Adrenal gland (tissue), 5 donors: ENCODE measurements at regions not wholly inside any gene's neighbourhood (a gene's known extent, or its start where the extent isn't known, plus 50 kb on each side); places are given as distances from the start of the nearest gene placed in this dataset.

Experiments used
- POLR2A ChIP-seq, 2 donors: fragments of 450-650 bp; IDR thresholded peaks; one replicate each; pipeline ENCODE4 v1.6.1; 2017; ENCODE audit warnings: antibody characterized with exemption in 2 of 2, mild to moderate bottlenecking in 2 of 2, moderate library complexity in 1 of 2
- TF ChIP-seq, protein P1 (sequence below), 6 experiments: fragments of 450-650 bp in 4 of 6; fragments of 200-600 bp in 2 of 6; sonication (generic) in 1 of 6; IDR thresholded peaks; 1 replicate in 5 of 6; 2 replicates in 1 of 6; pipeline versions ENCODE4 v1.5.1 to v1.8.0; 2016 to 2021; ENCODE audit warnings: antibody characterized with exemption in 6 of 6, mild to moderate bottlenecking in 2 of 6, moderate library complexity in 1 of 6
- donor health status: DM: no; HTN: no; CAD: no.

DNA sequence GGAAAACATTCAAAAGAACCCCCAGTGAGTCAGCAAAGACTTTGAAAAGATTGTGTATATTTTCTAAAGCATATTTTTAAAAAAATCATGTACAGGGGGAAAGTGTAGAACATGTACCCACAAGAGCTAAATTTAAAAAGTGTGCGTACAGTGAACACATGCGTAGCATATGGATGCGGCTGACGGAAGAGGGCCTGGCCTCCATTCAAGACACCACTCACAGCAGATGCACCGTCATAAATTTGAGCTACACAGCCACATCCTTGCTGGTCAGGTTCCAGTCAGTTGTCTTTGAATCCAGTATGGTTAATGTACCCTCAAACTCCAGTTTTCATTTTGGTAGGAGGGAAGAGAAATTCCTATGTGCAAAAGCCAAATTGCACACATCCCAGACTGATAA lies 54.3 kb upstream of the SPACA1 start:
- TF ChIP-seq, protein P1, sequence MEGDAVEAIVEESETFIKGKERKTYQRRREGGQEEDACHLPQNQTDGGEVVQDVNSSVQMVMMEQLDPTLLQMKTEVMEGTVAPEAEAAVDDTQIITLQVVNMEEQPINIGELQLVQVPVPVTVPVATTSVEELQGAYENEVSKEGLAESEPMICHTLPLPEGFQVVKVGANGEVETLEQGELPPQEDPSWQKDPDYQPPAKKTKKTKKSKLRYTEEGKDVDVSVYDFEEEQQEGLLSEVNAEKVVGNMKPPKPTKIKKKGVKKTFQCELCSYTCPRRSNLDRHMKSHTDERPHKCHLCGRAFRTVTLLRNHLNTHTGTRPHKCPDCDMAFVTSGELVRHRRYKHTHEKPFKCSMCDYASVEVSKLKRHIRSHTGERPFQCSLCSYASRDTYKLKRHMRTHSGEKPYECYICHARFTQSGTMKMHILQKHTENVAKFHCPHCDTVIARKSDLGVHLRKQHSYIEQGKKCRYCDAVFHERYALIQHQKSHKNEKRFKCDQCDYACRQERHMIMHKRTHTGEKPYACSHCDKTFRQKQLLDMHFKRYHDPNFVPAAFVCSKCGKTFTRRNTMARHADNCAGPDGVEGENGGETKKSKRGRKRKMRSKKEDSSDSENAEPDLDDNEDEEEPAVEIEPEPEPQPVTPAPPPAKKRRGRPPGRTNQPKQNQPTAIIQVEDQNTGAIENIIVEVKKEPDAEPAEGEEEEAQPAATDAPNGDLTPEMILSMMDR (IDR thresholded peaks at IDR 0.05), result no peak
- TF ChIP-seq POLR2A (IDR thresholded peaks at IDR 0.05), result no peak
